Spleen (tissue), 11 donors: ENCODE measurements at regions not wholly inside any gene's neighbourhood (a gene's known extent, or its start where the extent isn't known, plus 50 kb on each side); places are given as distances from the start of the nearest gene placed in this dataset.
A peak's percentile ranks its signal among the peaks of the same experiment; 100 is the strongest.

Experiments
- DNase-seq: peaks from one replicate; pipeline ENCODE4 v3.0.0-alpha.2; 2020
- H3K27ac ChIP-seq, 8 donors: fragments of 200-600 bp; sonication (generic) in 7 of 8; 1 replicate in 4 of 8; 2 replicates in 4 of 8; pipeline versions ENCODE4 v1.5.0 to v1.8.0; 2016 to 2021; ENCODE audit warnings: inconsistent platforms in 4 of 8, mild to moderate bottlenecking in 4 of 8, moderate library complexity in 1 of 8
- H3K27me3 ChIP-seq, 7 donors: fragments of 200-600 bp; sonication (generic) in 6 of 7; replicated peaks in 1 of 7; 1 replicate in 4 of 7; 2 replicates in 3 of 7; pipeline versions ENCODE4 v1.5.0 to v1.8.0; 2016 to 2021; ENCODE audit warnings: inconsistent platforms in 3 of 7, mild to moderate bottlenecking in 1 of 7
- H3K36me3 ChIP-seq, 6 donors: fragments of 200-600 bp; sonication (generic) in 5 of 6; 1 replicate in 4 of 6; 2 replicates in 2 of 6; pipeline versions ENCODE4 v1.5.0 to v1.8.0; 2016 to 2021; ENCODE audit warnings: inconsistent platforms in 2 of 6
- H3K4me1 ChIP-seq, 6 donors: fragments of 200-600 bp; sonication (generic) in 5 of 6; 1 replicate in 3 of 6; 2 replicates in 3 of 6; pipeline versions ENCODE4 v1.5.0 to v1.8.0; 2016 to 2021; ENCODE audit warnings: inconsistent platforms in 3 of 6
- H3K4me3 ChIP-seq, 8 donors: fragments of 200-600 bp; sonication (generic) in 7 of 8; 1 replicate in 4 of 8; 2 replicates in 4 of 8; pipeline versions ENCODE4 v1.5.0 to v1.8.0; 2016 to 2021; ENCODE audit warnings: inconsistent platforms in 4 of 8, mild to moderate bottlenecking in 4 of 8, moderate library complexity in 2 of 8
- H3K9me3 ChIP-seq, 8 donors: fragments of 200-600 bp; sonication (generic) in 7 of 8; 1 replicate in 4 of 8; 2 replicates in 4 of 8; pipeline versions ENCODE4 v1.5.0 to v1.8.0; 2016 to 2021; ENCODE audit warnings: inconsistent platforms in 4 of 8
- CTCF ChIP-seq, 11 experiments: fragments of 200-600 bp in 7 of 11; fragments of 450-650 bp in 4 of 11; sonication (generic) in 4 of 11; IDR thresholded peaks in 8 of 11; conservative IDR thresholded peaks in 3 of 11; 1 replicate in 7 of 11; 2 replicates in 4 of 11; pipeline versions ENCODE4 v1.4.0 to v1.8.0; 2016 to 2021; ENCODE audit warnings: antibody characterized with exemption in 11 of 11, inconsistent platforms in 4 of 11, mild to moderate bottlenecking in 1 of 11
- POLR2A ChIP-seq, 3 donors: fragments of 450-650 bp; IDR thresholded peaks; one replicate each; pipeline ENCODE4 v1.5.1; 2017; ENCODE audit warnings: antibody characterized with exemption in 3 of 3, mild to moderate bottlenecking in 1 of 3
- POLR2AphosphoS5 ChIP-seq, 3 donors: sonication (generic); formaldehyde crosslinking; IDR thresholded peaks; one replicate each; pipeline ENCODE4 v1.5.1; 2017; ENCODE audit warnings: antibody characterized with exemption in 3 of 3
- WGBS, 5 donors: extraction: QIAGEN DNeasy Blood & Tissue Kit in 3 of 5; methylation state at CpG; one replicate each; pipeline versions ENCODE4 v1.1.5 to v1.1.7; 2013 to 2018; 5-methylcytosine and 5-hydroxymethylcytosine counted together
- intact Hi-C: fragments of 100-400 bp; cut with DNase I; formaldehyde crosslinking; loops from one replicate; pipeline ENCODE4 v1.15.0; 2023; ENCODE audit warnings: low total_unique reads
- donor health status: healthy with polysubstance abuse.
- donor health status: DM: no; HTN: no; CAD: no; lungs with moderate emphysema.
- donor health status: DM: no; HTN: no; CAD: no.
- donor health status: Bipolar disorder and iron deficiency.
- donor health status: healthy.
- donor health status: DM: no; HTN: no; CAD: no.
- donor health status: DM: yes; HTN: yes; CAD: no.

GRCh38 chr10:28987555-28988320, 301.1 kb upstream of the LYZL1 start:
- H3K4me3 ChIP-seq: no peak overlapping the region
- no peaks in the 10 kb centered on the region for H3K36me3 ChIP-seq
- no peaks in the 10 kb centered on the region for H3K9me3 ChIP-seq
- intact Hi-C loops: no loop called here
- TF ChIP-seq POLR2AphosphoS5 (IDR thresholded peaks at IDR 0.05): no peak
- no peak for TF ChIP-seq CTCF (IDR thresholded peaks at IDR 0.05 in 8 of 11, conservative IDR thresholded peaks at IDR 0.05 in 3 of 11)
- no peak for TF ChIP-seq POLR2A (IDR thresholded peaks at IDR 0.05)
- H3K4me1 ChIP-seq: peaks cover 0 to 15% (median 5%) of the 10 kb centered on the region in 6 donors
- WGBS, 5 donors: 82 to 87% (median 83%) methylated on average over 14 of the region's 14 CpGs
- H3K27ac ChIP-seq: no peak overlapping the region
- no peaks in the 10 kb centered on the region for H3K27me3 ChIP-seq
- no peak for DNase-seq

DNA sequence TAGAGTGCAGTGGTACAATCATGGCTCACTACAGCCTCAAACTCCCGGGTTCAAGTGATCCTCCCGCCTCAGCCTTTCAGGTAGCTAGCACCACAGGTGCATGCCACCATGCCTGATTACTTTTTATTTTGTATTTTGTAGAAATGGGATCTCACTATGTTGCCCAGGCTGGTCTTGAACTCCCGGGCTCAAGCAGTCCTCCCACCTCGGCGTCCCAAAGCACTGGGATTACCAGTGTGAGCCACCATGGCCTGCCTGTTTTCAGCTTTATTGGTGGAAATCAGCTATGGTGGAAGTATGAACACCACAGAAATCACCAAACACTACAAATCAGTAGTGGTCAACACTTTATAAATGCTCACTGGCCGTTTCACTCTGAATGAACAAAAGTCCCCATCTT, 299.9 kb upstream of the LYZL1 start:
- Histone ChIP-seq H3K4me3 (no peak overlapping the region), H3K36me3 (no peaks in the 10 kb centered on the region), H3K9me3 (no peaks in the 10 kb centered on the region), H3K27ac (no peak overlapping the region), H3K4me1 (peaks cover 0 to 15% (median 4%) of the 10 kb centered on the region in 6 donors), H3K27me3 (no peaks in the 10 kb centered on the region)
- DNase-seq: no peak
- 90 to 92% (median 90%) methylated on average over 6 of the region's 6 CpGs for WGBS, 5 donors
- intact Hi-C loops: no loop called here
- TF ChIP-seq POLR2AphosphoS5 (IDR thresholded peaks at IDR 0.05) (no peak), CTCF (IDR thresholded peaks at IDR 0.05 in 8 of 11, conservative IDR thresholded peaks at IDR 0.05 in 3 of 11) (no peak), POLR2A (IDR thresholded peaks at IDR 0.05) (no peak)

- 79 to 87% (median 83%) methylated on average over 7 of the region's 7 CpGs for WGBS, 5 donors
- intact Hi-C loops: loop anchor here (5.0 kb wide), 1 partner anchor 324 kb away; no protein-coding TSS in a partner anchor
- H3K4me3 ChIP-seq: no peak overlapping the region
- no peaks in the 10 kb centered on the region for H3K27me3 ChIP-seq
- H3K36me3 ChIP-seq: no peaks in the 10 kb centered on the region
- H3K27ac ChIP-seq: no peak overlapping the region
- H3K4me1 ChIP-seq: no peaks in the 10 kb centered on the region
- H3K9me3 ChIP-seq: no peaks in the 10 kb centered on the region
- DNase-seq: no peak
- TF ChIP-seq CTCF (IDR thresholded peaks at IDR 0.05 in 8 of 11, conservative IDR thresholded peaks at IDR 0.05 in 3 of 11) (peak in 9 of 11 experiments; percentile 35 to 67 (median 52)), POLR2A (IDR thresholded peaks at IDR 0.05) (no peak), POLR2AphosphoS5 (IDR thresholded peaks at IDR 0.05) (no peak)
These were observed 297.3 kb upstream of the LYZL1 start for GRCh38 chr10:28991333-28992270.

GRCh38 chr10:28993056-28993455, 295.8 kb upstream of the LYZL1 start:
- TF ChIP-seq CTCF (IDR thresholded peaks at IDR 0.05 in 8 of 11, conservative IDR thresholded peaks at IDR 0.05 in 3 of 11) (no peak), POLR2A (IDR thresholded peaks at IDR 0.05) (no peak), POLR2AphosphoS5 (IDR thresholded peaks at IDR 0.05) (no peak)
- WGBS, 5 donors: 68 to 94% (median 86%) methylated on average over 8 of the region's 8 CpGs
- no peak overlapping the region for H3K4me3 ChIP-seq
- H3K4me1 ChIP-seq: no peaks in the 10 kb centered on the region
- no peaks in the 10 kb centered on the region for H3K27me3 ChIP-seq
- no peaks in the 10 kb centered on the region for H3K36me3 ChIP-seq
- intact Hi-C loops: loop anchor here (5.0 kb wide), 1 partner anchor 326 kb away; no protein-coding TSS in a partner anchor
- no peak overlapping the region for H3K27ac ChIP-seq
- H3K9me3 ChIP-seq: no peaks in the 10 kb centered on the region
- DNase-seq: no peak
